ENCODE measurements at regions not wholly inside any gene's neighbourhood (a gene's known extent, or its start where the extent isn't known, plus 50 kb on each side); places are given as distances from the start of the nearest gene placed in this dataset.

DNA sequence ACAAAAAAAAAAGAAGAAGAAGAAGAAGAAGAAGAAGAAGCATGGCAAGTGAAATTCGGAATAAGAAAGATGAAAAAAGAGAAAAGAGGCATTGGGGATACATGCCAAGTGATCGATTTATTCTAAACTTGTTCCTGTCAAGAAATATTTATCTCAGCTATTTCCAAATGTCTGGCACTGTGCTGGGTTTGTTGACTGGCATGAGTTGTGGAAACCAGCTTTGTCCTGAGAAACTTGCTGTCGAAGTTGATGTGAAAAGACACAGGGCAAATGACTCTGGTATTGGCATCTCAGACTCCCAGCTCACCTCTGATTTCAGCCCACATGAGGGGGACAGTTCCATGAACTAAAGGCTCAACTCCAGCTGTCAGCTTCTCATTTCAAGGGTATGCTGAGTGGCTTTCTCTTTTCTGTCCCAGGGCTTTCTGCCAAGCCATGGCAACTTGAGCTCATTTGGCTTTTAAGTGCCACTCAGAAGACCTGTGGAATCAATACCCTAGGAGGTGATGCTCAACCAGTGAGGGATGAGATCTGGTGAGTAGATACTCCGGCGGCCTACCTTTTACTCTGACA, 253.3 kb upstream of the JAG1 start:
- POLR2A ChIA-PET (ENCODE audit: partially characterized antibody): interaction anchor here (1.1 kb wide), 1 partner anchor 252 kb away, joined by 4 read pairs; no protein-coding TSS in a partner anchor
- H3K9me3 ChIP-seq (ENCODE audit: insufficient read depth in 2 of 2, low read depth in 1 of 2, low read length in 1 of 2): no peaks in the 10 kb centered on the region

More for the DNA sequence above, 253.3 kb upstream of the JAG1 start:
- H4K5ac ChIP-seq (ENCODE audit: insufficient read length, low read depth, low read length): no peak overlapping the region
- no peak overlapping the region for H3K56ac ChIP-seq (replicated peaks; ENCODE audit: insufficient read length, low read depth, low read length)
- H2BK5ac ChIP-seq (ENCODE audit: low read depth, low read length): no peak overlapping the region
- DNase-seq (ENCODE audit: low read depth in 1 of 2, low spot score in 2 of 2): no peak
- H3K4me1 ChIP-seq (replicated peaks in 1 of 4; ENCODE audit: control insufficient read depth in 3 of 4, insufficient read depth in 4 of 4, low read length in 3 of 4): no peaks in the 10 kb centered on the region; a peak in 1 of 7 replicates
- no peak overlapping the region for H3K23ac ChIP-seq (ENCODE audit: insufficient read length)
- H3K27me3 ChIP-seq (replicated peaks in 1 of 4; ENCODE audit: control insufficient read depth in 3 of 4, extremely low read depth in 1 of 4, insufficient read depth in 3 of 4, low read length in 3 of 4): no peaks in the 10 kb centered on the region
- H3K23me2 ChIP-seq (ENCODE audit: low read depth, low read length): no peaks in the 10 kb centered on the region; the same call in 1 of the 2 replicates
- no peak overlapping the region for H3K9ac ChIP-seq (replicated peaks in 1 of 4; ENCODE audit: extremely low read depth in 1 of 4, low read depth in 3 of 4, low read length in 3 of 4)
- H3K27ac ChIP-seq (ENCODE audit: low read depth, low read length): no peak overlapping the region
- no peak overlapping the region for H2BK15ac ChIP-seq (ENCODE audit: low read length)
- no peak overlapping the region for H3K4ac ChIP-seq (replicated peaks; ENCODE audit: insufficient read length, low read depth, low read length)
- no peak overlapping the region for H3K4me3 ChIP-seq (ENCODE audit: extremely low read depth in 1 of 4, insufficient read depth in 2 of 4, low read depth in 3 of 4, low read length in 4 of 4)
- 100% methylated on average over 5 of the region's 5 CpGs; no CpG with 5 or more reads in 1 of the 2 experiments for WGBS, 2 experiments (ENCODE audit: extremely low coverage in 1 of 2, insufficient coverage in 1 of 2, insufficient read length in 1 of 2, insufficient replicate concordance in 2 of 2, low coverage in 1 of 2, low lambda C conversion rate in 2 of 2, missing lambda C conversion rate in 1 of 2)
- no peak overlapping the region for H2BK120ac ChIP-seq (replicated peaks; ENCODE audit: low read depth, low read length)
- TF ChIP-seq MAFK (IDR thresholded peaks at IDR 0.05; ENCODE audit: low read depth, low read length) (no peak), CBX8 (IDR thresholded peaks at IDR 0.05; ENCODE audit: borderline replicate concordance, low read depth, low read length) (no peak), BACH1 (IDR thresholded peaks at IDR 0.05; ENCODE audit: low read length) (no peak), BCL11A (IDR thresholded peaks at IDR 0.05; ENCODE audit: low read depth in 2 of 2, low read length in 2 of 2) (no peak), FOSL1 (IDR thresholded peaks at IDR 0.05; ENCODE audit: insufficient read depth, low read depth, low read length) (no peak), RAD21 (IDR thresholded peaks at IDR 0.05 in 1 of 2, conservative IDR thresholded peaks at IDR 0.05 in 1 of 2; ENCODE audit: low read depth in 2 of 2, low read length in 2 of 2) (no peak; a peak in 1 of 4 replicates), POLR2A (IDR thresholded peaks at IDR 0.05; ENCODE audit: control extremely low read depth in 1 of 2, low read depth in 2 of 2, low read length in 2 of 2) (no peak), GABPA (IDR thresholded peaks at IDR 0.05; ENCODE audit: borderline replicate concordance, insufficient read depth, low read length) (no peak), CBX5 (IDR thresholded peaks at IDR 0.05; ENCODE audit: low read depth, low read length) (no peak), SRF (IDR thresholded peaks at IDR 0.05; ENCODE audit: low read depth, low read length) (no peak), POLR2AphosphoS5 (IDR thresholded peaks at IDR 0.05; ENCODE audit: low read depth, low read length) (no peak), SIN3A (conservative IDR thresholded peaks at IDR 0.05 in 1 of 2, IDR thresholded peaks at IDR 0.05 in 1 of 2; ENCODE audit: low read depth in 1 of 2, low read length in 2 of 2) (no peak), ASH2L (IDR thresholded peaks at IDR 0.05; ENCODE audit: low read length) (no peak), GTF2F1 (IDR thresholded peaks at IDR 0.05; ENCODE audit: borderline replicate concordance, low read depth, low read length) (no peak), SP1 (IDR thresholded peaks at IDR 0.05; ENCODE audit: low read depth, low read length) (no peak)
- no peaks in the 10 kb centered on the region for H4K20me1 ChIP-seq (replicated peaks in 1 of 2; ENCODE audit: control insufficient read depth in 1 of 2, insufficient read depth in 2 of 2, low read length in 2 of 2)
- no peak overlapping the region for H2AK5ac ChIP-seq (ENCODE audit: low read depth, low read length)
- no peak overlapping the region for H3K4me2 ChIP-seq (ENCODE audit: insufficient read depth in 1 of 2, low read depth in 2 of 2, low read length in 2 of 2)
- no peaks in the 10 kb centered on the region for H3K36me3 ChIP-seq (ENCODE audit: control insufficient read depth in 2 of 4, insufficient read depth in 4 of 4, low read length in 3 of 4)
- no peak overlapping the region for H2AFZ ChIP-seq (ENCODE audit: low read length)
- H2BK12ac ChIP-seq (ENCODE audit: low read depth, low read length): no peak overlapping the region
- H3K18ac ChIP-seq (ENCODE audit: extremely low read depth, low read length): no peak overlapping the region
- H4K8ac ChIP-seq (ENCODE audit: extremely low read depth, insufficient read depth, low read length): no peak overlapping the region
- H3K79me2 ChIP-seq (ENCODE audit: control insufficient read depth in 1 of 2, insufficient read depth in 2 of 2, low read length in 2 of 2): no peaks in the 10 kb centered on the region
- no peak overlapping the region for H3K14ac ChIP-seq (ENCODE audit: insufficient read length)
- no peak overlapping the region for H4K91ac ChIP-seq (replicated peaks; ENCODE audit: insufficient read length, low read length)
- no peaks in the 10 kb centered on the region; the same call in 1 of the 2 replicates for H3K79me1 ChIP-seq (ENCODE audit: low read depth, low read length)
- FAIRE-seq: no peak
- H2BK20ac ChIP-seq (ENCODE audit: low read length): no peak overlapping the region
- CTCF ChIA-PET (ENCODE audit: partially characterized antibody): interaction anchor here (0.6 to 0.9 kb wide), 2 partner anchors 89 to 252 kb away, joined by 3 read pairs; no protein-coding TSS in a partner anchor

Measured in H1 (cell line).